Keratinocyte (primary cell): ENCODE measurements at regions not wholly inside any gene's neighbourhood (a gene's known extent, or its start where the extent isn't known, plus 50 kb on each side); places are given as distances from the start of the nearest gene placed in this dataset.
A peak's percentile ranks its signal among the peaks of the same experiment; 100 is the strongest.

Source experiments
- DNase-seq: peaks from one replicate; pipeline ENCODE4 v3.0.0-alpha.2; 2011; ENCODE audit warnings: low read depth, missing footprints, low spot score
- FAIRE-seq: peaks from 2 replicates; lab custom pipeline; 2011; peaks lifted over from hg19 to GRCh38; lab: Jason Lieb, UNC
- H2AFZ ChIP-seq: 2 replicates; pipeline ENCODE4 v1.6.0; 2012; ENCODE audit warnings: low read length, control low read depth, inconsistent platforms; ENCODE audit not compliant: control insufficient read depth
- H3K27ac ChIP-seq: 2 replicates; pipeline ENCODE4 v1.5.1; 2011; ENCODE audit warnings: low read length; ENCODE audit not compliant: control insufficient read depth, insufficient read depth
- H3K27me3 ChIP-seq: 3 replicates; pipeline ENCODE4 v1.6.0; 2011; ENCODE audit warnings: low read length; ENCODE audit not compliant: control insufficient read depth, insufficient read depth; ENCODE audit errors: extremely low read depth
- H3K36me3 ChIP-seq, 2 experiments: 2 replicates in 1 of 2; 3 replicates in 1 of 2; pipeline ENCODE4 v1.5.1; 2011; ENCODE audit warnings: low read length in 2 of 2, mild to moderate bottlenecking in 1 of 2; ENCODE audit not compliant: control insufficient read depth in 2 of 2, insufficient read depth in 2 of 2; ENCODE audit errors: extremely low read depth in 1 of 2
- H3K4me1 ChIP-seq: 3 replicates; pipeline ENCODE4 v1.5.1; 2011; ENCODE audit warnings: low read length; ENCODE audit not compliant: control insufficient read depth, insufficient read depth; ENCODE audit errors: extremely low read depth
- H3K4me2 ChIP-seq: 3 replicates; pipeline ENCODE4 v1.6.0; 2011; ENCODE audit warnings: low read depth, low read length; ENCODE audit not compliant: control insufficient read depth, insufficient read depth; ENCODE audit errors: extremely low read depth
- H3K4me3 ChIP-seq, 3 experiments: fragments of 200-600 bp in 1 of 3; sonication (generic) in 1 of 3; 2 replicates in 2 of 3; 3 replicates in 1 of 3; pipeline ENCODE4 v1.5.1; 2011 to 2016; ENCODE audit warnings: low read length in 3 of 3, mild to moderate bottlenecking in 3 of 3, control low read depth in 2 of 3, inconsistent platforms in 1 of 3, low read depth in 1 of 3, mixed read lengths in 1 of 3, mixed run types in 1 of 3, moderate library complexity in 1 of 3; ENCODE audit not compliant: control insufficient read depth in 2 of 3, insufficient read depth in 2 of 3; ENCODE audit errors: extremely low read depth in 1 of 3
- H3K79me2 ChIP-seq: 2 replicates; pipeline ENCODE4 v1.6.0; 2012; ENCODE audit warnings: low read length; ENCODE audit not compliant: control insufficient read depth, insufficient read depth
- H3K9ac ChIP-seq: 3 replicates; pipeline ENCODE4 v1.6.0; 2011; ENCODE audit warnings: low read length; ENCODE audit not compliant: control insufficient read depth, insufficient read depth; ENCODE audit errors: extremely low read depth
- H3K9me1 ChIP-seq: 3 replicates; pipeline ENCODE4 v1.6.0; 2011; ENCODE audit warnings: low read length; ENCODE audit not compliant: control insufficient read depth, insufficient read depth; ENCODE audit errors: extremely low read depth
- H3K9me3 ChIP-seq: 2 replicates; pipeline ENCODE4 v1.5.1; 2012; ENCODE audit warnings: low read depth, low read length; ENCODE audit not compliant: control insufficient read depth
- H4K20me1 ChIP-seq: 3 replicates; pipeline ENCODE4 v1.6.0; 2011; ENCODE audit warnings: low read length; ENCODE audit not compliant: control insufficient read depth, insufficient read depth; ENCODE audit errors: extremely low read depth
- EZH2 ChIP-seq: IDR thresholded peaks from one replicate; pipeline ENCODE4 v1.6.1; 2012; ENCODE audit warnings: inconsistent platforms, mild to moderate bottlenecking, low read length, moderate library complexity
- dilution Hi-C: fragments of 300-500 bp; cut with MboI; formaldehyde crosslinking; loops from one replicate; pipeline ENCODE4 v1.7.0; 2020; ENCODE audit warnings: low sequenced_read_pairs; ENCODE audit not compliant: extremely low pct_ligation_motif_present
- TF ChIP-seq, protein P1 (sequence below), 3 experiments: IDR thresholded peaks in 1 of 3; conservative IDR thresholded peaks in 1 of 3; optimal IDR thresholded peaks in 1 of 3; 2 replicates in 2 of 3; 3 replicates in 1 of 3; pipeline versions ENCODE3 to v1.5.1; 2011; ENCODE audit warnings: low read length in 3 of 3, mild to moderate bottlenecking in 3 of 3, moderate library complexity in 2 of 3, control low read depth in 1 of 3, inconsistent platforms in 1 of 3; ENCODE audit not compliant: insufficient read depth in 2 of 3; ENCODE audit errors: extremely low read depth in 1 of 3

DNA sequence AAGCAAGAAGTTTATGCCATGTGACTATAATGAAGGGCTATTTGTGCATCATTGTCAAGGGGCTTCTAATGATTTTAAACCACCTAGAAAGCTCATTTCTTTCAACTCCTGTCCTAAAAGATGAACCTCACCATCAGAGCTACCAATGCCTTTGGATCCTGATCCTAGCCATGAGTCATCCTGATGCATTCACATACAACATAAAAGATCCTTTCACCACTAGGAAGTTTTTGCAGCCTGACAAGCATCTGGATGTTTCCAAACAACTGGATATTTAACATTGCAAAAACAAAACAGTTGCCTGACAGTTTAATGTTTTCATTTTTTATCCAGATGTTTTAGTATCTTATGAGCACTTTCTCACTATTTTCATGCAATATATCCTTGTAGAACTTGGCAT is 425.3 kb downstream of the MBD2 start:
- Histone ChIP-seq H3K27ac (no peak overlapping the region), H3K27me3 (no peaks in the 10 kb centered on the region), H3K4me2 (no peak overlapping the region), H4K20me1 (no peaks in the 10 kb centered on the region), H3K9me1 (no peaks in the 10 kb centered on the region), H3K9me3 (no peaks in the 10 kb centered on the region), H2AFZ (no peak overlapping the region), H3K79me2 (no peaks in the 10 kb centered on the region), H3K9ac (no peak overlapping the region), H3K36me3 (no peaks in the 10 kb centered on the region), H3K4me3 (no peak overlapping the region), H3K4me1 (peaks cover 12% of the 10 kb centered on the region)
- dilution Hi-C loops, result no loop called here
- FAIRE-seq (peak; percentile 77), DNase-seq (no peak)
- TF ChIP-seq, protein P1, sequence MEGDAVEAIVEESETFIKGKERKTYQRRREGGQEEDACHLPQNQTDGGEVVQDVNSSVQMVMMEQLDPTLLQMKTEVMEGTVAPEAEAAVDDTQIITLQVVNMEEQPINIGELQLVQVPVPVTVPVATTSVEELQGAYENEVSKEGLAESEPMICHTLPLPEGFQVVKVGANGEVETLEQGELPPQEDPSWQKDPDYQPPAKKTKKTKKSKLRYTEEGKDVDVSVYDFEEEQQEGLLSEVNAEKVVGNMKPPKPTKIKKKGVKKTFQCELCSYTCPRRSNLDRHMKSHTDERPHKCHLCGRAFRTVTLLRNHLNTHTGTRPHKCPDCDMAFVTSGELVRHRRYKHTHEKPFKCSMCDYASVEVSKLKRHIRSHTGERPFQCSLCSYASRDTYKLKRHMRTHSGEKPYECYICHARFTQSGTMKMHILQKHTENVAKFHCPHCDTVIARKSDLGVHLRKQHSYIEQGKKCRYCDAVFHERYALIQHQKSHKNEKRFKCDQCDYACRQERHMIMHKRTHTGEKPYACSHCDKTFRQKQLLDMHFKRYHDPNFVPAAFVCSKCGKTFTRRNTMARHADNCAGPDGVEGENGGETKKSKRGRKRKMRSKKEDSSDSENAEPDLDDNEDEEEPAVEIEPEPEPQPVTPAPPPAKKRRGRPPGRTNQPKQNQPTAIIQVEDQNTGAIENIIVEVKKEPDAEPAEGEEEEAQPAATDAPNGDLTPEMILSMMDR (optimal IDR thresholded peaks at IDR 0.05 in 1 of 3, IDR thresholded peaks at IDR 0.05 in 1 of 3, conservative IDR thresholded peaks at IDR 0.05 in 1 of 3; ENCODE audit: extremely low read depth in 1 of 3, insufficient read depth in 2 of 3, low read length in 3 of 3), result no peak
- TF ChIP-seq EZH2, result no peak

DNA sequence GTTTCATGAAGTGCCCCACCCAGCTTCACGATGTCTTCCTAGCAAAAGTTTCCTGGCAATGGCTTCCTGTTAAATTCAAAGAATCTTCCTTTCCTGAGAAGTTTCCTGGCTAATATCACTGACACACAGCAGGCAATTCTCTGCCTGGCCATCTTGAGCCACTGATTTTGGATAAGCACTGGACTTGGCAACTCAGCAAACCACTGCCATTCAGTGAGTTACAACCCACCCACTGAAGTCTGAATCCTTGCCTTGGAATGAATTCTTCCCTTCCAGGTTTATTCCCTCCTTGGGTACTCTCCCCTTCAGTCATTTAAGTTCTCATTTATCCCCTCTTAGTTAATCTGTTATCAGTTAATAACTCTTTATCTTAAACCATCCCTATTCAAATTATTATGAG is 426.0 kb downstream of the MBD2 start:
- H3K9me1 ChIP-seq, result no peaks in the 10 kb centered on the region
- no peaks in the 10 kb centered on the region for H4K20me1 ChIP-seq
- dilution Hi-C loops, result no loop called here
- H3K9ac ChIP-seq, result no peak overlapping the region
- H3K4me3 ChIP-seq, result no peak overlapping the region
- no peaks in the 10 kb centered on the region for H3K27me3 ChIP-seq
- no peaks in the 10 kb centered on the region for H3K36me3 ChIP-seq
- no peak overlapping the region for H3K27ac ChIP-seq
- DNase-seq (no peak), FAIRE-seq (no peak)
- H3K9me3 ChIP-seq, result no peaks in the 10 kb centered on the region
- TF ChIP-seq, protein P1 (optimal IDR thresholded peaks at IDR 0.05 in 1 of 3, IDR thresholded peaks at IDR 0.05 in 1 of 3, conservative IDR thresholded peaks at IDR 0.05 in 1 of 3; ENCODE audit: extremely low read depth in 1 of 3, insufficient read depth in 2 of 3, low read length in 3 of 3), result no peak
- TF ChIP-seq EZH2, result no peak
- peaks cover 12% of the 10 kb centered on the region for H3K4me1 ChIP-seq
- H3K79me2 ChIP-seq, result no peaks in the 10 kb centered on the region
- no peak overlapping the region for H3K4me2 ChIP-seq
- no peak overlapping the region for H2AFZ ChIP-seq
